Subcutaneous abdominal adipose tissue (tissue), 5 donors: ENCODE measurements at regions not wholly inside any gene's neighbourhood (a gene's known extent, or its start where the extent isn't known, plus 50 kb on each side); places are given as distances from the start of the nearest gene placed in this dataset.

Source experiments
- H3K27ac ChIP-seq: one replicate; pipeline ENCODE4 v1.7.0; 2013; ENCODE audit warnings: low read depth, mild to moderate bottlenecking, inconsistent platforms, low read length, moderate library complexity
- H3K27me3 ChIP-seq, 5 donors: one replicate each; pipeline ENCODE4 v1.7.0; 2013; ENCODE audit warnings: low read length in 5 of 5, inconsistent platforms in 1 of 5; ENCODE audit not compliant: control insufficient read depth in 5 of 5, insufficient read depth in 4 of 5
- H3K36me3 ChIP-seq, 5 donors: one replicate each; pipeline ENCODE4 v1.7.0; 2013; ENCODE audit warnings: low read length in 5 of 5; ENCODE audit not compliant: control insufficient read depth in 5 of 5, insufficient read depth in 5 of 5
- H3K4me1 ChIP-seq, 5 donors: one replicate each; pipeline ENCODE4 v1.7.0; 2013; ENCODE audit warnings: low read length in 5 of 5, mild to moderate bottlenecking in 3 of 5, moderate library complexity in 1 of 5; ENCODE audit not compliant: control insufficient read depth in 5 of 5, insufficient read depth in 5 of 5
- H3K4me3 ChIP-seq, 5 donors: one replicate each; pipeline ENCODE4 v1.7.0; 2013; ENCODE audit warnings: low read length in 5 of 5, low read depth in 1 of 5
- H3K9ac ChIP-seq, 5 donors: one replicate each; pipeline ENCODE4 v1.7.0; 2013; ENCODE audit warnings: low read length in 5 of 5, mild to moderate bottlenecking in 4 of 5, moderate library complexity in 3 of 5
- H3K9me3 ChIP-seq, 5 donors: one replicate each; pipeline ENCODE4 v1.7.0; 2013; ENCODE audit warnings: low read length in 5 of 5; ENCODE audit not compliant: control insufficient read depth in 5 of 5
- donor health status: healthy.
- donor health status: healthy.
- donor health status: healthy.
- donor health status: healthy.
- donor health status: healthy.

GRCh38 chr1:112060261-112060660, 70.8 kb upstream of the KCND3 start:
- no peak overlapping the region for H3K4me3 ChIP-seq

DNA sequence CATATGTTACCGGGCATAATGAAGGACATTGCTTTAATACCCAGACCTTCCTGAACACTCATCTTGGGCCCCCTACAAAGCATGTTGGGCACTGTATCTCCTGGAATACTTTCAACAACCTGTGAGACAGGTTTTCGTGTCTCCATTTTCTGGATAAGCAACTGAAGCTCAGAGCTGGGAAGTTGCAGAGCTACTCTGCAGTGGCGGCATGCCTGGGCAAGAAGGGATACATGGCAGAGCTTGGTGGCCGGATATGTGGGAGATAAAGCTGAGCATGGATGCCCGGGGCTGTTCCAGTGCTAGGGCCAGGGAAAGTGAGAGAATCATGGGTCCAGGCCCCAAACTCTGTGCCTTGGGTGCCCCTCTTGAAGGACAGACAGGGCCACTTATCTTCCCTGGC, 71.6 kb upstream of the KCND3 start:
- H3K36me3 ChIP-seq: no peaks in the 10 kb centered on the region
- H3K4me3 ChIP-seq: no peak overlapping the region
- no peaks in the 10 kb centered on the region for H3K4me1 ChIP-seq
- no peak overlapping the region for H3K9ac ChIP-seq
- H3K27me3 ChIP-seq: peaks cover 0 to 6% (median 0%) of the 10 kb centered on the region in 5 donors
- H3K9me3 ChIP-seq: no peaks in the 10 kb centered on the region
- no peak overlapping the region for H3K27ac ChIP-seq

More at GRCh38 chr1:112060261-112060660, 70.8 kb upstream of the KCND3 start:
- H3K27me3 ChIP-seq: peaks cover 0 to 6% (median 0%) of the 10 kb centered on the region in 5 donors
- no peaks in the 10 kb centered on the region for H3K9me3 ChIP-seq
- no peak overlapping the region for H3K9ac ChIP-seq
- no peak overlapping the region for H3K27ac ChIP-seq
- no peaks in the 10 kb centered on the region for H3K4me1 ChIP-seq
- no peaks in the 10 kb centered on the region for H3K36me3 ChIP-seq

- Histone ChIP-seq H3K4me3 (no peak overlapping the region), H3K9me3 (no peaks in the 10 kb centered on the region), H3K27ac (no peak overlapping the region), H3K9ac (no peak overlapping the region), H3K4me1 (no peaks in the 10 kb centered on the region), H3K36me3 (no peaks in the 10 kb centered on the region), H3K27me3 (peaks cover 0 to 6% (median 0%) of the 10 kb centered on the region in 5 donors)
Measured at GRCh38 chr1:112061901-112062320, 72.4 kb upstream of the KCND3 start.

GRCh38 chr1:112063781-112064728, 74.6 kb upstream of the KCND3 start:
- Histone ChIP-seq H3K9me3 (no peaks in the 10 kb centered on the region), H3K9ac (no peak overlapping the region), H3K4me3 (no peak overlapping the region), H3K36me3 (no peaks in the 10 kb centered on the region), H3K4me1 (no peaks in the 10 kb centered on the region), H3K27me3 (peaks cover 0 to 6% (median 0%) of the 10 kb centered on the region in 5 donors), H3K27ac (no peak overlapping the region)

- H3K9me3 ChIP-seq: peaks cover 0 to 5% (median 0%) of the 10 kb centered on the region in 5 donors
Measured at GRCh38 chr1:112067989-112068388, 78.5 kb upstream of the KCND3 start.

DNA sequence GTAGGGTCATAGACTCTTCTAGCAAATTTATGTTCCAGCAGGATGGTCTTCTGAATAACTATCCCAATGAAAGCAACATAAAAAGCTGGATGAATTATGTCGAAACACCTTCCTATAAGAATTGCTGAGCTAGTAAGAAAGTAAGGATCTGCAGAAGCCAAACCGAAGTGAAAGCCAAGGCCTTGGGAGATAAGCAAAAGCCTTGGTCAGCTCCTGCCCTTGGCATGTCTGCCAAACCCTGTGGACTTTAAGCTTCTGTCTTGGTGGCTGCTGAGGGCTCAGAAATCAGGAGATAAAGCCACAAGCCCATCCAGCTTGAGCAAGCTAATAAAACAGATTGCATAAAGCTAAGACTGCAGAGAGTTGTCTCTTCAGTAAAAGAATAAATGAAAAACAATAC, 81.2 kb upstream of the KCND3 start:
- Histone ChIP-seq H3K4me1 (no peaks in the 10 kb centered on the region), H3K4me3 (no peak overlapping the region), H3K36me3 (no peaks in the 10 kb centered on the region), H3K9me3 (peaks cover 0 to 5% (median 0%) of the 10 kb centered on the region in 5 donors), H3K9ac (no peak overlapping the region), H3K27ac (no peak overlapping the region), H3K27me3 (no peaks in the 10 kb centered on the region)

More at GRCh38 chr1:112067989-112068388, 78.5 kb upstream of the KCND3 start:
- no peak overlapping the region for H3K4me3 ChIP-seq
- H3K27ac ChIP-seq: no peak overlapping the region
- no peaks in the 10 kb centered on the region for H3K4me1 ChIP-seq
- no peak overlapping the region for H3K9ac ChIP-seq
- no peaks in the 10 kb centered on the region for H3K36me3 ChIP-seq
- H3K27me3 ChIP-seq: no peaks in the 10 kb centered on the region

GRCh38 chr1:112074711-112075110, 85.2 kb upstream of the KCND3 start:
- no peaks in the 10 kb centered on the region for H3K36me3 ChIP-seq
- no peaks in the 10 kb centered on the region for H3K27me3 ChIP-seq
- no peak overlapping the region for H3K4me3 ChIP-seq
- no peaks in the 10 kb centered on the region for H3K4me1 ChIP-seq
- H3K27ac ChIP-seq: no peak overlapping the region
- H3K9me3 ChIP-seq: peaks cover 0 to 7% (median 0%) of the 10 kb centered on the region in 5 donors
- H3K9ac ChIP-seq: no peak overlapping the region

GRCh38 chr1:112075566-112075965, 86.1 kb upstream of the KCND3 start:
- no peaks in the 10 kb centered on the region for H3K4me1 ChIP-seq
- H3K27me3 ChIP-seq: no peaks in the 10 kb centered on the region
- H3K27ac ChIP-seq: no peak overlapping the region
- peaks cover 0 to 7% (median 0%) of the 10 kb centered on the region in 5 donors for H3K9me3 ChIP-seq
- H3K36me3 ChIP-seq: no peaks in the 10 kb centered on the region
- H3K9ac ChIP-seq: no peak overlapping the region
- H3K4me3 ChIP-seq: no peak overlapping the region

- H3K27ac ChIP-seq: no peak overlapping the region
- no peaks in the 10 kb centered on the region for H3K4me1 ChIP-seq
- H3K27me3 ChIP-seq: peaks cover 0 to 2% (median 0%) of the 10 kb centered on the region in 5 donors
- H3K9me3 ChIP-seq: peaks cover 0 to 2% (median 0%) of the 10 kb centered on the region in 5 donors
- no peaks in the 10 kb centered on the region for H3K36me3 ChIP-seq
- no peak overlapping the region for H3K9ac ChIP-seq
- H3K4me3 ChIP-seq: no peak overlapping the region
Measured at GRCh38 chr1:112079446-112079845, 90.0 kb upstream of the KCND3 start.

DNA sequence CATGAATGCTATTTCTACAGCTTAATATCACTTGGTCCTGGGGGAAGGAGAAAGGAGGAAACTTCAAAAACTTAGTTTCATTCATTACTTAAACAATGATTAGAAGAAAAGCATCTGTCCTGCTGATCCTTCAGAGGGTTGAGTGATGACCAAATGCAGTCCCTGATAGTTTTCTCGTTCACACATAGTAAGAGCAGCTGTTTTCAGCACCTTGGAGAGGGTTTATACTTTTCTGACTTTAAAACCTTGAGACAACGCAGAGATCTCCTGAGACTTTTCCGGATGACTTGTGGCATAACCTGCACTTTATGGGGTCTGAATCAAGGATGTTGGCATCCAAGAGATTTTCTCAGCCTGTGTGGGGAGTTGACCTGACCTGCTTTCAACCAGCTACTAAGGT, 94.0 kb upstream of the KCND3 start:
- Histone ChIP-seq H3K36me3 (no peaks in the 10 kb centered on the region), H3K4me3 (no peak overlapping the region), H3K27ac (no peak overlapping the region), H3K9me3 (no peaks in the 10 kb centered on the region), H3K4me1 (no peaks in the 10 kb centered on the region), H3K27me3 (peaks cover 0 to 2% (median 0%) of the 10 kb centered on the region in 5 donors), H3K9ac (no peak overlapping the region)
